ENCODE measurements at regions not wholly inside any gene's neighbourhood (a gene's known extent, or its start where the extent isn't known, plus 50 kb on each side); places are given as distances from the start of the nearest gene placed in this dataset.

DNA sequence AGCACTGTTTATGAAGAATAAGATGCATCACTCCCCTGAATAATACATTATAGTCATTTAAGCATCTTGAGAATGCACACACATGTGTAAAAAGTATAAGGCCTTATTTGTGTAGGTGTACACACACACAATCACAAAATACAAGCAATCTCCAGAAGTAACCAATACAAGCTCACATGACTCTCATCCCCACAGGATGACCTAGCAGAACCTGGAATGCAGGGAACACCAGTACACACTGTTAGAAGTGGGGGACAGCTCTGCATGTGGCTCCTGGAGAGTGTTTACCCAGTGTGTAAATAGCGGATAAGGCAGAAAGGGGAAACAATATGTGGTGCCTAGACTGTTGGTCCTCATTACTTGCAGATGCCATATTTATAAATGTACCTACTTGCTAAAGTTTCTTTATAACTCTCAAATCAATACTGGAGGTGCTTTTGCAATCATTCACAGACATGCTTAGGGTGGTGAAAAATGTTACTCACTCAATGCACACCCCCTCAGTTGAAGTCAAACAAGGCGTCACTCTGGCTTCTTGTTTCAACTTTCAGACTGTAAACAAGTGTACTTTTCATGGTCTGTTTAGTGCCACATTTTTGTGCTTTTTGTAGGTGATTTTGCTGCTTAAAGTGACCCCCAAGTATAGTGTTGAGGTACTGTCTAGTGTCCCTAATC, 73.1 kb downstream of the MAGEB17 start:
- intact Hi-C loops (cut with micrococcal nuclease; ENCODE audit: unreplicated experiment), result no loop called here
- ChIA-PET POLR2A (ENCODE audit: low non-redundant PET) (no interaction called here), CTCF (no interaction called here)
- Histone ChIP-seq H3K4me3 (ENCODE audit: low read depth, low read length, poor library complexity, severe bottlenecking) (no peak overlapping the region), H3K36me3 (ENCODE audit: insufficient read depth, low read length, poor library complexity, severe bottlenecking) (no peaks in the 10 kb centered on the region), H3K27ac (ENCODE audit: low read depth, low read length, poor library complexity, severe bottlenecking) (no peak overlapping the region), H3K4me1 (ENCODE audit: insufficient read depth, low read length, poor library complexity, severe bottlenecking) (no peaks in the 10 kb centered on the region), H3K27me3 (replicated peaks; ENCODE audit: insufficient read depth, low read depth, low read length, poor library complexity) (no peaks in the 10 kb centered on the region), H3K9me3 (ENCODE audit: low read depth, low read length, poor library complexity, severe bottlenecking) (no peaks in the 10 kb centered on the region)
- TF ChIP-seq EZH2 (IDR thresholded peaks at IDR 0.05; ENCODE audit: borderline replicate concordance, low read depth, low read length, poor library complexity, severe bottlenecking), result no peak
- TF ChIP-seq, protein P1, sequence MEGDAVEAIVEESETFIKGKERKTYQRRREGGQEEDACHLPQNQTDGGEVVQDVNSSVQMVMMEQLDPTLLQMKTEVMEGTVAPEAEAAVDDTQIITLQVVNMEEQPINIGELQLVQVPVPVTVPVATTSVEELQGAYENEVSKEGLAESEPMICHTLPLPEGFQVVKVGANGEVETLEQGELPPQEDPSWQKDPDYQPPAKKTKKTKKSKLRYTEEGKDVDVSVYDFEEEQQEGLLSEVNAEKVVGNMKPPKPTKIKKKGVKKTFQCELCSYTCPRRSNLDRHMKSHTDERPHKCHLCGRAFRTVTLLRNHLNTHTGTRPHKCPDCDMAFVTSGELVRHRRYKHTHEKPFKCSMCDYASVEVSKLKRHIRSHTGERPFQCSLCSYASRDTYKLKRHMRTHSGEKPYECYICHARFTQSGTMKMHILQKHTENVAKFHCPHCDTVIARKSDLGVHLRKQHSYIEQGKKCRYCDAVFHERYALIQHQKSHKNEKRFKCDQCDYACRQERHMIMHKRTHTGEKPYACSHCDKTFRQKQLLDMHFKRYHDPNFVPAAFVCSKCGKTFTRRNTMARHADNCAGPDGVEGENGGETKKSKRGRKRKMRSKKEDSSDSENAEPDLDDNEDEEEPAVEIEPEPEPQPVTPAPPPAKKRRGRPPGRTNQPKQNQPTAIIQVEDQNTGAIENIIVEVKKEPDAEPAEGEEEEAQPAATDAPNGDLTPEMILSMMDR (conservative IDR thresholded peaks at IDR 0.05; ENCODE audit: low read depth, low read length), result no peak
- no peak for DNase-seq (ENCODE audit: low spot score)
- BruUV-seq (replicated peaks), result no TSS peak

DNA sequence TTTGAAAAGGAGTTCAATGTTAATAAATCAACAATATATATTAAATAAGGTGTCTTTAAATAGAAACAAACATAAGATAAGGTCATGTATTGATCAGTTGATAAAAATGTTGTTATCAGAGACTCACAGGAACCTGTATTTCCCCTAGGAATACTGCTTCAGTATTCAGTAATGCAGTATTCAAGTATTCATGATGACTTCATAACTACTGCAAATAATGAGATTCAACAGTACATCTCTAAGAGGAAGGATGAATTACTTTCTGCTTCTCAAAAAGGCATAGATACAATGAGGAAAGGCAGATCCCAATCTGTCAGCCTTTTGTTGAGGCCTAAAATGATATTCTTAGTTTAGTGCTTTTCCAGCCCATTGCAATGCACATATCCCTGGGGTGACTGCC, 73.7 kb downstream of the MAGEB17 start:
- ChIA-PET CTCF (no interaction called here), POLR2A (ENCODE audit: low non-redundant PET) (no interaction called here)
- DNase-seq (ENCODE audit: low spot score), result no peak
- H3K36me3 ChIP-seq (ENCODE audit: insufficient read depth, low read length, poor library complexity, severe bottlenecking), result no peaks in the 10 kb centered on the region
- H3K9me3 ChIP-seq (ENCODE audit: low read depth, low read length, poor library complexity, severe bottlenecking), result no peaks in the 10 kb centered on the region
- intact Hi-C loops (cut with micrococcal nuclease; ENCODE audit: unreplicated experiment), result no loop called here
- H3K27me3 ChIP-seq (replicated peaks; ENCODE audit: insufficient read depth, low read depth, low read length, poor library complexity), result no peaks in the 10 kb centered on the region
- H3K4me1 ChIP-seq (ENCODE audit: insufficient read depth, low read length, poor library complexity, severe bottlenecking), result no peaks in the 10 kb centered on the region
- H3K27ac ChIP-seq (ENCODE audit: low read depth, low read length, poor library complexity, severe bottlenecking), result no peak overlapping the region
- TF ChIP-seq, protein P1 (conservative IDR thresholded peaks at IDR 0.05; ENCODE audit: low read depth, low read length), result no peak
- no peak for TF ChIP-seq EZH2 (IDR thresholded peaks at IDR 0.05; ENCODE audit: borderline replicate concordance, low read depth, low read length, poor library complexity, severe bottlenecking)
- no peak overlapping the region for H3K4me3 ChIP-seq (ENCODE audit: low read depth, low read length, poor library complexity, severe bottlenecking)
- no TSS peak for BruUV-seq (replicated peaks)

DNA sequence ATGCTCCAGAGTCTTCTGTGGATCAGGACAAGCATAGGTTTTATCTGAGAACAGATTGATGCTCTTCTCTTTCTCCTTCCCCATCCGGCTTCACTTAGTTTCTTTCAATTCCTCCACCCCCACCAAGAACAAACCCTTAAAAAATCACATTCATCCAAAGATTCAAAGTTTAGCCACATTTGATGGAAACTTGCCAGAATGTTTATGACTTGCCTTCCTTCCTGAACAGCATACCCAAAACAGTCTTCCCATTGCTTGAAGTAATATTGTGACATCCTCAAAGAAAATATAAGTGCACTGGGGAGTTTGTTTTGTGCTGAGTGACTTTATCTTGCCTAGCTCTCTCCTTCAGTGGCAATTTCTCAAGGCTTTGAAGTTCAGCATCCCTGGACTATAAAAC, 83.0 kb downstream of the MAGEB17 start:
- ChIA-PET POLR2A (ENCODE audit: low non-redundant PET) (no interaction called here), CTCF (no interaction called here)
- TF ChIP-seq, protein P1 (conservative IDR thresholded peaks at IDR 0.05; ENCODE audit: low read depth, low read length), result no peak
- TF ChIP-seq EZH2 (IDR thresholded peaks at IDR 0.05; ENCODE audit: borderline replicate concordance, low read depth, low read length, poor library complexity, severe bottlenecking), result no peak
- H3K36me3 ChIP-seq (ENCODE audit: insufficient read depth, low read length, poor library complexity, severe bottlenecking), result no peaks in the 10 kb centered on the region
- H3K27ac ChIP-seq (ENCODE audit: low read depth, low read length, poor library complexity, severe bottlenecking), result no peak overlapping the region
- no peaks in the 10 kb centered on the region for H3K9me3 ChIP-seq (ENCODE audit: low read depth, low read length, poor library complexity, severe bottlenecking)
- no TSS peak for BruUV-seq (replicated peaks)
- intact Hi-C loops (cut with micrococcal nuclease; ENCODE audit: unreplicated experiment), result no loop called here
- peak; percentile 9 for DNase-seq (ENCODE audit: low spot score)
- no peaks in the 10 kb centered on the region for H3K4me1 ChIP-seq (ENCODE audit: insufficient read depth, low read length, poor library complexity, severe bottlenecking)
- no peak overlapping the region for H3K4me3 ChIP-seq (ENCODE audit: low read depth, low read length, poor library complexity, severe bottlenecking)
- peaks cover 5% of the 10 kb centered on the region for H3K27me3 ChIP-seq (replicated peaks; ENCODE audit: insufficient read depth, low read depth, low read length, poor library complexity)

Data from A673 (cell line).